ENCODE measurements at regions not wholly inside any gene's neighbourhood (a gene's known extent, or its start where the extent isn't known, plus 50 kb on each side); places are given as distances from the start of the nearest gene placed in this dataset.

- Histone ChIP-seq H3K36me3 (no peaks in the 10 kb centered on the region), H3K27me3 (no peaks in the 10 kb centered on the region), H3K4me3 (replicated peaks in 1 of 3) (no peak overlapping the region), H3K27ac (no peak overlapping the region), H3K9me3 (no peaks in the 10 kb centered on the region), H3K4me1 (peaks cover 0 to 2% of the 10 kb centered on the region in 2 donors)
- WGBS, 2 donors: 77 to 81% methylated on average over 3 of the region's 3 CpGs
- no peak for TF ChIP-seq POLR2A (IDR thresholded peaks at IDR 0.05)
- no peak for TF ChIP-seq CTCF (IDR thresholded peaks at IDR 0.05)
- intact Hi-C loops (cut with DNase I): no loop called here
- DNase-seq: no peak
These were observed 360.9 kb upstream of the NAV3 start for GRCh38 chr12:77469578-77470333.

GRCh38 chr12:77442633-77443032 is 377.3 kb upstream of the E2F7 start:
- Histone ChIP-seq H3K27ac (no peak overlapping the region), H3K27me3 (no peaks in the 10 kb centered on the region), H3K9me3 (no peaks in the 10 kb centered on the region), H3K4me1 (no peaks in the 10 kb centered on the region), H3K4me3 (replicated peaks in 1 of 3) (no peak overlapping the region), H3K36me3 (no peaks in the 10 kb centered on the region)
- no peak for DNase-seq
- TF ChIP-seq CTCF (IDR thresholded peaks at IDR 0.05) (no peak), POLR2A (IDR thresholded peaks at IDR 0.05) (no peak)
- intact Hi-C loops (cut with DNase I): no loop called here

- DNase-seq: no peak
- no peak overlapping the region for H3K4me3 ChIP-seq (replicated peaks in 1 of 3)
- H3K9me3 ChIP-seq: no peaks in the 10 kb centered on the region
- no peak overlapping the region for H3K27ac ChIP-seq
- no peak for TF ChIP-seq POLR2A (IDR thresholded peaks at IDR 0.05)
- TF ChIP-seq CTCF (IDR thresholded peaks at IDR 0.05): no peak
- H3K27me3 ChIP-seq: no peaks in the 10 kb centered on the region
- intact Hi-C loops (cut with DNase I): no loop called here
- no peaks in the 10 kb centered on the region for H3K4me1 ChIP-seq
- no peaks in the 10 kb centered on the region for H3K36me3 ChIP-seq
These were observed 374.4 kb upstream of the E2F7 start for GRCh38 chr12:77439749-77440148.

GRCh38 chr12:77438644-77439043 is 373.3 kb upstream of the E2F7 start:
- no peak overlapping the region for H3K4me3 ChIP-seq (replicated peaks in 1 of 3)
- no peaks in the 10 kb centered on the region for H3K27me3 ChIP-seq
- intact Hi-C loops (cut with DNase I): no loop called here
- no peak for TF ChIP-seq POLR2A (IDR thresholded peaks at IDR 0.05)
- TF ChIP-seq CTCF (IDR thresholded peaks at IDR 0.05): no peak
- no peaks in the 10 kb centered on the region for H3K4me1 ChIP-seq
- H3K27ac ChIP-seq: no peak overlapping the region
- DNase-seq: no peak
- H3K36me3 ChIP-seq: no peaks in the 10 kb centered on the region
- no peaks in the 10 kb centered on the region for H3K9me3 ChIP-seq

- intact Hi-C loops (cut with DNase I): no loop called here
These were observed 371.8 kb upstream of the E2F7 start for GRCh38 chr12:77437206-77437605.

More at GRCh38 chr12:77437206-77437605, 371.8 kb upstream of the E2F7 start:
- Histone ChIP-seq H3K36me3 (no peaks in the 10 kb centered on the region), H3K4me1 (no peaks in the 10 kb centered on the region), H3K9me3 (no peaks in the 10 kb centered on the region), H3K4me3 (replicated peaks in 1 of 3) (no peak overlapping the region), H3K27ac (no peak overlapping the region), H3K27me3 (no peaks in the 10 kb centered on the region)
- no peak for DNase-seq
- 86% methylated on average over 5 of the region's 5 CpGs for WGBS, 2 donors
- TF ChIP-seq CTCF (IDR thresholded peaks at IDR 0.05): no peak
- TF ChIP-seq POLR2A (IDR thresholded peaks at IDR 0.05): no peak

All from thyroid gland (tissue), 4 donors.